HCT116 (cell line): ENCODE measurements at regions not wholly inside any gene's neighbourhood (a gene's known extent, or its start where the extent isn't known, plus 50 kb on each side); places are given as distances from the start of the nearest gene placed in this dataset.

Source experiments
- ATAC-seq: fragments of 200-7000 bp; cut with Tn5 transposase; 2 replicates; pipeline ENCODE4 v1.9.1; 2020; ENCODE audit warnings: mild to moderate bottlenecking, moderate library complexity
- BruUV-seq: library from RNA; stranded (reverse); fragments of 400-500 nt; replicated peaks from 2 replicates; lab custom pipeline; 2021; lab: Mats Ljungman, UMichigan
- CTCF ChIA-PET: fragments of 300-600 bp; sonication (Branson Sonifier 250); formaldehyde crosslinking; loops from one replicate; lab custom pipeline; 2021; ENCODE audit warnings: antibody characterized with exemption; lab: Charles Lee
- POLR2A ChIA-PET: fragments of 300-600, 350-600 bp; sonication (Branson Sonifier 250); formaldehyde crosslinking; loops from one replicate; lab custom pipeline; 2021; ENCODE audit warnings: antibody characterized with exemption; lab: Charles Lee
- RAD21 ChIA-PET, 2 experiments: fragments of 300-600 bp; sonication (Branson Sonifier 250); formaldehyde crosslinking; loops; one replicate each; lab custom pipeline; 2023; ENCODE audit warnings: low total read pairs in 2 of 2; ENCODE audit not compliant: uncharacterized antibody in 2 of 2, unreplicated experiment in 2 of 2, low non-redundant PET in 1 of 2; lab: Charles Lee
- DNase-seq: peaks from one replicate; pipeline ENCODE4 v3.0.0-alpha.2; 2010; ENCODE audit warnings: low read depth, low spot score
- H2AFZ ChIP-seq: fragments of 200-600 bp; shearing (Covaris generic), sonication (generic); 2 replicates; pipeline ENCODE4 v1.6.1; 2017; ENCODE audit warnings: low read depth, mixed run types, mixed read lengths, antibody characterized with exemption, low read length; ENCODE audit not compliant: poor library complexity, severe bottlenecking
- H3K27ac ChIP-seq: 2 replicates; pipeline ENCODE4 v1.5.1; 2012; ENCODE audit warnings: low read depth, low read length
- H3K27me3 ChIP-seq: fragments of 200-600 bp; sonication (generic); 2 replicates; pipeline ENCODE4 v1.6.1; 2016; ENCODE audit warnings: mixed run types, low read length, mixed read lengths; ENCODE audit not compliant: insufficient read depth
- H3K36me3 ChIP-seq, 2 experiments: fragments of 200-500 bp in 1 of 2; fragments of 200-600 bp in 1 of 2; sonication (Bioruptor generic) in 1 of 2; sonication (generic) in 1 of 2; 2 replicates each; pipeline versions ENCODE4 v1.5.1 to v1.6.1; 2014 to 2016; ENCODE audit warnings: low read length in 2 of 2, inconsistent platforms in 1 of 2, mixed read lengths in 1 of 2, mixed run types in 1 of 2; ENCODE audit not compliant: insufficient read depth in 2 of 2, control insufficient read depth in 1 of 2
- H3K4me1 ChIP-seq, 2 experiments: fragments of 200-600 bp in 1 of 2; sonication (generic) in 1 of 2; 2 replicates each; pipeline versions ENCODE4 v1.5.1 to v1.6.1; 2012 to 2017; ENCODE audit warnings: low read length in 2 of 2, inconsistent platforms in 1 of 2, mild to moderate bottlenecking in 1 of 2, mixed read lengths in 1 of 2, mixed run types in 1 of 2, moderate library complexity in 1 of 2; ENCODE audit not compliant: insufficient read depth in 2 of 2, control insufficient read depth in 1 of 2
- H3K4me2 ChIP-seq: fragments of 200-600 bp; sonication (generic); 2 replicates; pipeline ENCODE4 v1.6.1; 2017; ENCODE audit warnings: mixed run types, low read length, mixed read lengths
- H3K4me3 ChIP-seq, 2 experiments: fragments of 200-600 bp in 1 of 2; sonication (generic) in 1 of 2; replicated peaks in 1 of 2; 2 replicates each; pipeline ENCODE4 v1.5.1; 2011 to 2016; ENCODE audit warnings: low read length in 2 of 2, control low read depth in 1 of 2, low read depth in 1 of 2, mild to moderate bottlenecking in 1 of 2, mixed read lengths in 1 of 2, mixed run types in 1 of 2
- H3K79me2 ChIP-seq: fragments of 200-600 bp; sonication (generic); 2 replicates; pipeline ENCODE4 v1.6.1; 2017; ENCODE audit warnings: mild to moderate bottlenecking, mixed run types, low read length, moderate library complexity, mixed read lengths; ENCODE audit not compliant: insufficient read depth
- H3K9ac ChIP-seq: fragments of 200-600 bp; sonication (generic); 2 replicates; pipeline ENCODE4 v1.6.1; 2016; ENCODE audit warnings: low read length, mixed read lengths
- H3K9me2 ChIP-seq: fragments of 200-600 bp; sonication (generic), shearing (Covaris generic); 2 replicates; pipeline ENCODE4 v1.6.1; 2017; ENCODE audit warnings: mixed run types, mild to moderate bottlenecking, moderate library complexity; ENCODE audit not compliant: insufficient read depth
- H3K9me3 ChIP-seq, 2 experiments: fragments of 200-500 bp in 1 of 2; fragments of 200-600 bp in 1 of 2; sonication (Bioruptor generic) in 1 of 2; sonication (generic) in 1 of 2; 2 replicates each; pipeline ENCODE4 v1.6.1; 2014 to 2017; ENCODE audit warnings: low read length in 2 of 2, mixed read lengths in 2 of 2, inconsistent platforms in 1 of 2, low read depth in 1 of 2, mild to moderate bottlenecking in 1 of 2, mixed run types in 1 of 2, moderate library complexity in 1 of 2; ENCODE audit not compliant: control insufficient read depth in 1 of 2, insufficient read depth in 1 of 2
- H4K20me1 ChIP-seq: fragments of 200-600 bp; sonication (generic), shearing (Covaris generic); 2 replicates; pipeline ENCODE4 v1.6.1; 2017; ENCODE audit warnings: mixed run types, mild to moderate bottlenecking, moderate library complexity; ENCODE audit not compliant: insufficient read depth
- ELF1 ChIP-seq: IDR thresholded peaks from 2 replicates; pipeline ENCODE4 v1.6.1; 2012; ENCODE audit warnings: low read depth, borderline replicate concordance
- EZH2 ChIP-seq: fragments of 200-600 bp; sonication (generic); IDR thresholded peaks from 2 replicates; pipeline ENCODE4 v1.6.1; 2017; ENCODE audit warnings: antibody characterized with exemption, mixed run types
- EZH2phosphoT487 ChIP-seq: fragments of 200-600 bp; IDR thresholded peaks from 2 replicates; pipeline ENCODE4 v1.6.1; 2018; ENCODE audit warnings: antibody characterized with exemption, borderline replicate concordance
- FOSL1 ChIP-seq: IDR thresholded peaks from 2 replicates; pipeline ENCODE4 v1.6.1; 2012; ENCODE audit warnings: low read depth
- POLR2AphosphoS5 ChIP-seq: IDR thresholded peaks from 2 replicates; pipeline ENCODE4 v1.6.1; 2011; ENCODE audit warnings: mild to moderate bottlenecking, low read depth, low read length, moderate library complexity
- RAD21 ChIP-seq: IDR thresholded peaks from 2 replicates; pipeline ENCODE4 v1.6.1; 2012; ENCODE audit warnings: low read depth, mild to moderate bottlenecking
- SP1 ChIP-seq: IDR thresholded peaks from 2 replicates; pipeline ENCODE4 v1.6.1; 2012; ENCODE audit warnings: low read depth
- SRF ChIP-seq: IDR thresholded peaks from 2 replicates; pipeline ENCODE4 v1.6.1; 2012; ENCODE audit warnings: low read depth
- TCF7L2 ChIP-seq: IDR thresholded peaks from 2 replicates; pipeline ENCODE4 v1.7.0; 2011; ENCODE audit warnings: borderline replicate concordance, inconsistent platforms; ENCODE audit not compliant: insufficient read depth, insufficient read length; ENCODE audit errors: extremely low read depth
- YY1 ChIP-seq: IDR thresholded peaks from 2 replicates; pipeline ENCODE4 v1.6.1; 2011; ENCODE audit warnings: low read length, low read depth, moderate library complexity, mild to moderate bottlenecking; ENCODE audit not compliant: insufficient replicate concordance; ENCODE audit errors: extremely low read depth
- ZNF274 ChIP-seq: fragments of 200-500 bp; sonication (Bioruptor generic); IDR thresholded peaks from 2 replicates; pipeline ENCODE4 v1.6.1; 2014; ENCODE audit warnings: mild to moderate bottlenecking, low read depth, low read length, inconsistent platforms
- intact Hi-C: fragments of 100-400 bp; cut with micrococcal nuclease; formaldehyde crosslinking; loops from 2 replicates; pipeline ENCODE4 v1.10.0; 2022
- TF ChIP-seq, protein P1 (sequence below): IDR thresholded peaks from 2 replicates; pipeline ENCODE4 v1.6.1; 2012
- TF ChIP-seq, protein P2 (sequence below): IDR thresholded peaks from 2 replicates; pipeline ENCODE4 v1.6.1; 2011; ENCODE audit warnings: mild to moderate bottlenecking, low read length, moderate library complexity; ENCODE audit not compliant: insufficient replicate concordance; ENCODE audit errors: extremely low read depth
- TF ChIP-seq, protein P3 (sequence below): IDR thresholded peaks from 2 replicates; pipeline ENCODE4 v1.6.1; 2012; ENCODE audit warnings: low read depth

DNA sequence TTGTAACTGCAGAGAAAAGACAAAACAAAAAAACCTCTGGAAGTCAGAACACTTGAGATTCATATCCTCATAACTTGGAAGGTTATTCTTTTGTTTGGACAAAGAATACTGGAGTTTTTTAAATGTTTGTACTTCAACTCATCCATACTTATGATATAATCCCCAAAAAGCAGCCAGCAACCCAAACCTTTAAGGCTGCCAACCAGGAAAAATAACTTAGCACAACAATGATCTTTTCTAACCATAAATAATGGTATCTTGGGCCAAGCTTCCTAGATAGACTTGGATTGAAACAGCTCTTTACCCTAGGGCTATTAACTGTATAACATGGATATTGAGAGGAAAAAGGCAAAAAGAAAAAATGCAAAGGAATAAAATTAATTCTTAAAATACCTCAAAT is 335.1 kb downstream of the LTN1 start (continued):
- TF ChIP-seq, protein P1, sequence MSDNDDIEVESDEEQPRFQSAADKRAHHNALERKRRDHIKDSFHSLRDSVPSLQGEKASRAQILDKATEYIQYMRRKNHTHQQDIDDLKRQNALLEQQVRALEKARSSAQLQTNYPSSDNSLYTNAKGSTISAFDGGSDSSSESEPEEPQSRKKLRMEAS, result no peak
- no peak for TF ChIP-seq SRF
- TF ChIP-seq SP1, result no peak
- no peak for TF ChIP-seq EZH2
- TF ChIP-seq TCF7L2, result no peak
- TF ChIP-seq EZH2phosphoT487, result no peak
- TF ChIP-seq RAD21, result no peak
- TF ChIP-seq FOSL1, result no peak
- TF ChIP-seq ZNF274, result no peak

DNA sequence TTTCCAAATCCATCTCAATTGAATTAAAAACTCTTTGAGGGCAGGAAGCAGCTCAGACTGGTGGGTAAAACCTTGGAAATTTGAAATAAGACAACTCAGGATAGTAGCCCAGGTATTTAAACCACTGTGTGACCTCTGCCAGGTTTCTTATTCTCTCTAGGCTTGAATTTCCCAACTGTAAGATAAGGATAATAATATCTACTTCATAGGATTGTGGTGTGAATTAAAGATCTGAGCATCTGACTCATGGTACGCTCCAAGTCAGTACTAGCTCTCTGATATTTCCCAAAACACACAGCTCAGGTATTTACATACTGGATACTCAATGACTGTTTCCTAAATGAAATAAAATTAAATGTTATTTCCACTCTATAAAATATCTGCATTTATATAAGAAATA is 337.2 kb downstream of the LTN1 start:
- ATAC-seq (no peak), DNase-seq (no peak)
- H3K4me3 ChIP-seq, result no peak overlapping the region
- H3K9ac ChIP-seq, result no peak overlapping the region
- no peaks in the 10 kb centered on the region for H3K4me1 ChIP-seq
- TF ChIP-seq SP1 (no peak), POLR2AphosphoS5 (no peak), SRF (no peak), RAD21 (no peak), ELF1 (no peak), YY1 (no peak), FOSL1 (no peak)
- TF ChIP-seq, protein P2, sequence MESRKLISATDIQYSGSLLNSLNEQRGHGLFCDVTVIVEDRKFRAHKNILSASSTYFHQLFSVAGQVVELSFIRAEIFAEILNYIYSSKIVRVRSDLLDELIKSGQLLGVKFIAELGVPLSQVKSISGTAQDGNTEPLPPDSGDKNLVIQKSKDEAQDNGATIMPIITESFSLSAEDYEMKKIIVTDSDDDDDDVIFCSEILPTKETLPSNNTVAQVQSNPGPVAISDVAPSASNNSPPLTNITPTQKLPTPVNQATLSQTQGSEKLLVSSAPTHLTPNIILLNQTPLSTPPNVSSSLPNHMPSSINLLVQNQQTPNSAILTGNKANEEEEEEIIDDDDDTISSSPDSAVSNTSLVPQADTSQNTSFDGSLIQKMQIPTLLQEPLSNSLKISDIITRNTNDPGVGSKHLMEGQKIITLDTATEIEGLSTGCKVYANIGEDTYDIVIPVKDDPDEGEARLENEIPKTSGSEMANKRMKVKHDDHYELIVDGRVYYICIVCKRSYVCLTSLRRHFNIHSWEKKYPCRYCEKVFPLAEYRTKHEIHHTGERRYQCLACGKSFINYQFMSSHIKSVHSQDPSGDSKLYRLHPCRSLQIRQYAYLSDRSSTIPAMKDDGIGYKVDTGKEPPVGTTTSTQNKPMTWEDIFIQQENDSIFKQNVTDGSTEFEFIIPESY, result no peak
- TF ChIP-seq, protein P3, sequence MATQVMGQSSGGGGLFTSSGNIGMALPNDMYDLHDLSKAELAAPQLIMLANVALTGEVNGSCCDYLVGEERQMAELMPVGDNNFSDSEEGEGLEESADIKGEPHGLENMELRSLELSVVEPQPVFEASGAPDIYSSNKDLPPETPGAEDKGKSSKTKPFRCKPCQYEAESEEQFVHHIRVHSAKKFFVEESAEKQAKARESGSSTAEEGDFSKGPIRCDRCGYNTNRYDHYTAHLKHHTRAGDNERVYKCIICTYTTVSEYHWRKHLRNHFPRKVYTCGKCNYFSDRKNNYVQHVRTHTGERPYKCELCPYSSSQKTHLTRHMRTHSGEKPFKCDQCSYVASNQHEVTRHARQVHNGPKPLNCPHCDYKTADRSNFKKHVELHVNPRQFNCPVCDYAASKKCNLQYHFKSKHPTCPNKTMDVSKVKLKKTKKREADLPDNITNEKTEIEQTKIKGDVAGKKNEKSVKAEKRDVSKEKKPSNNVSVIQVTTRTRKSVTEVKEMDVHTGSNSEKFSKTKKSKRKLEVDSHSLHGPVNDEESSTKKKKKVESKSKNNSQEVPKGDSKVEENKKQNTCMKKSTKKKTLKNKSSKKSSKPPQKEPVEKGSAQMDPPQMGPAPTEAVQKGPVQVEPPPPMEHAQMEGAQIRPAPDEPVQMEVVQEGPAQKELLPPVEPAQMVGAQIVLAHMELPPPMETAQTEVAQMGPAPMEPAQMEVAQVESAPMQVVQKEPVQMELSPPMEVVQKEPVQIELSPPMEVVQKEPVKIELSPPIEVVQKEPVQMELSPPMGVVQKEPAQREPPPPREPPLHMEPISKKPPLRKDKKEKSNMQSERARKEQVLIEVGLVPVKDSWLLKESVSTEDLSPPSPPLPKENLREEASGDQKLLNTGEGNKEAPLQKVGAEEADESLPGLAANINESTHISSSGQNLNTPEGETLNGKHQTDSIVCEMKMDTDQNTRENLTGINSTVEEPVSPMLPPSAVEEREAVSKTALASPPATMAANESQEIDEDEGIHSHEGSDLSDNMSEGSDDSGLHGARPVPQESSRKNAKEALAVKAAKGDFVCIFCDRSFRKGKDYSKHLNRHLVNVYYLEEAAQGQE, result no peak
- peaks cover 0 to 5% of the 10 kb centered on the region in 2 experiments; a peak in 1 of 4 replicates for H3K9me3 ChIP-seq
- no TSS peak for BruUV-seq
- no peaks in the 10 kb centered on the region for H3K36me3 ChIP-seq
- intact Hi-C loops, result no loop called here
- H3K27ac ChIP-seq, result no peak overlapping the region
- POLR2A ChIA-PET, result no interaction called here
- no peaks in the 10 kb centered on the region for H3K9me2 ChIP-seq
- no peak overlapping the region for H2AFZ ChIP-seq
- no peaks in the 10 kb centered on the region for H3K27me3 ChIP-seq
- H4K20me1 ChIP-seq, result no peaks in the 10 kb centered on the region
- no peak overlapping the region for H3K4me2 ChIP-seq
- RAD21 ChIA-PET, result no interaction called here
- CTCF ChIA-PET, result no interaction called here
- no peaks in the 10 kb centered on the region for H3K79me2 ChIP-seq
